Astrocyte (in vitro differentiated cells and primary cell): ENCODE measurements at regions not wholly inside any gene's neighbourhood (a gene's known extent, or its start where the extent isn't known, plus 50 kb on each side); places are given as distances from the start of the nearest gene placed in this dataset.

Source experiments
- DNase-seq: peaks from one replicate; pipeline ENCODE4 v3.0.0-alpha.2; 2010; ENCODE audit warnings: low read depth
- FAIRE-seq: peaks from 2 replicates; lab custom pipeline; 2011; peaks lifted over from hg19 to GRCh38; lab: Jason Lieb, UNC
- H2AFZ ChIP-seq: 2 replicates; pipeline ENCODE4 v1.6.0; 2012; ENCODE audit warnings: low read depth, low read length, inconsistent platforms
- H3K27ac ChIP-seq: 2 replicates; pipeline ENCODE4 v1.5.1; 2011; ENCODE audit warnings: low read depth, low read length, inconsistent platforms
- H3K27me3 ChIP-seq: 2 replicates; pipeline ENCODE4 v1.6.0; 2011; ENCODE audit warnings: low read length, inconsistent platforms; ENCODE audit not compliant: insufficient read depth
- H3K36me3 ChIP-seq: 2 replicates; pipeline ENCODE4 v1.5.1; 2011; ENCODE audit warnings: low read length, inconsistent platforms; ENCODE audit not compliant: insufficient read depth
- H3K4me1 ChIP-seq: 2 replicates; pipeline ENCODE4 v1.5.1; 2011; ENCODE audit warnings: low read length, inconsistent platforms; ENCODE audit not compliant: insufficient read depth
- H3K4me2 ChIP-seq: 2 replicates; pipeline ENCODE4 v1.6.0; 2012; ENCODE audit warnings: low read length, inconsistent platforms
- H3K4me3 ChIP-seq: 2 replicates; pipeline ENCODE4 v1.5.1; 2011; ENCODE audit warnings: low read depth, mild to moderate bottlenecking, low read length, inconsistent platforms; ENCODE audit not compliant: insufficient read depth
- H3K79me2 ChIP-seq: 2 replicates; pipeline ENCODE4 v1.6.0; 2012; ENCODE audit warnings: mild to moderate bottlenecking, low read length, inconsistent platforms; ENCODE audit not compliant: insufficient read depth
- H3K9ac ChIP-seq: 2 replicates; pipeline ENCODE4 v1.6.0; 2012; ENCODE audit warnings: mild to moderate bottlenecking, low read length, inconsistent platforms
- H3K9me3 ChIP-seq: 2 replicates; pipeline ENCODE4 v1.5.1; 2012; ENCODE audit warnings: low read depth, mild to moderate bottlenecking, low read length, inconsistent platforms; ENCODE audit not compliant: insufficient read depth
- H4K20me1 ChIP-seq: 2 replicates; pipeline ENCODE4 v1.6.0; 2012; ENCODE audit warnings: low read length, inconsistent platforms; ENCODE audit not compliant: insufficient read depth
- H3K27ac Mint-ChIP-seq: one replicate; pipeline ENCODE4 v1.8.0; 2021; ENCODE audit warnings: mild to moderate bottlenecking, mixed read lengths; ENCODE audit not compliant: unreplicated experiment
- H3K27me3 Mint-ChIP-seq: one replicate; pipeline ENCODE4 v1.8.0; 2021; ENCODE audit warnings: low read depth, mixed read lengths; ENCODE audit not compliant: unreplicated experiment
- H3K36me3 Mint-ChIP-seq: one replicate; pipeline ENCODE4 v1.8.0; 2021; ENCODE audit warnings: low read depth, mixed read lengths; ENCODE audit not compliant: unreplicated experiment
- H3K4me1 Mint-ChIP-seq: one replicate; pipeline ENCODE4 v1.8.0; 2021; ENCODE audit warnings: low read depth, mixed read lengths; ENCODE audit not compliant: unreplicated experiment
- H3K4me3 Mint-ChIP-seq: one replicate; pipeline ENCODE4 v1.8.0; 2021; ENCODE audit warnings: mild to moderate bottlenecking, moderate library complexity, mixed read lengths; ENCODE audit not compliant: unreplicated experiment
- H3K9me3 Mint-ChIP-seq: one replicate; pipeline ENCODE4 v1.8.0; 2021; ENCODE audit warnings: mild to moderate bottlenecking, mixed read lengths; ENCODE audit not compliant: unreplicated experiment
- CTCF ChIP-seq: IDR thresholded peaks from 2 replicates; pipeline ENCODE4 v1.5.1; 2011; ENCODE audit warnings: low read depth, mild to moderate bottlenecking, inconsistent platforms, low read length, moderate library complexity; ENCODE audit not compliant: insufficient read depth
- EZH2 ChIP-seq: IDR thresholded peaks from 2 replicates; pipeline ENCODE4 v1.6.1; 2012; ENCODE audit warnings: mild to moderate bottlenecking, low read length, inconsistent platforms; ENCODE audit not compliant: insufficient read depth

- Histone ChIP-seq H3K4me3 (no peak overlapping the region), H3K79me2 (no peaks in the 10 kb centered on the region), H3K36me3 (no peaks in the 10 kb centered on the region), H3K27me3 (no peaks in the 10 kb centered on the region), H3K4me2 (no peak overlapping the region), H3K9ac (no peak overlapping the region), H3K9me3 (no peaks in the 10 kb centered on the region), H2AFZ (no peak overlapping the region), H3K27ac (no peak overlapping the region), H4K20me1 (no peaks in the 10 kb centered on the region), H3K4me1 (peaks cover 3% of the 10 kb centered on the region)
- H3K36me3 Mint-ChIP-seq, result no peaks in the 10 kb centered on the region
- DNase-seq (no peak), FAIRE-seq (no peak)
- H3K4me1 Mint-ChIP-seq, result peaks cover 6% of the 10 kb centered on the region
- TF ChIP-seq CTCF, result no peak
- H3K4me3 Mint-ChIP-seq, result no peak overlapping the region
- H3K27me3 Mint-ChIP-seq, result no peaks in the 10 kb centered on the region
- no peak overlapping the region for H3K27ac Mint-ChIP-seq
- no peaks in the 10 kb centered on the region for H3K9me3 Mint-ChIP-seq
Observed at GRCh38 chr12:107435072-107435471, 250.5 kb upstream of the PWP1 start.

GRCh38 chr12:107435520-107435919 lies 250.1 kb upstream of the PWP1 start:
- Histone ChIP-seq H3K4me1 (peaks cover 3% of the 10 kb centered on the region), H3K9ac (no peak overlapping the region), H3K4me2 (no peak overlapping the region), H3K27ac (no peak overlapping the region), H3K4me3 (no peak overlapping the region), H3K79me2 (no peaks in the 10 kb centered on the region), H4K20me1 (no peaks in the 10 kb centered on the region), H2AFZ (no peak overlapping the region), H3K27me3 (no peaks in the 10 kb centered on the region), H3K9me3 (no peaks in the 10 kb centered on the region), H3K36me3 (no peaks in the 10 kb centered on the region)
- no peak overlapping the region for H3K27ac Mint-ChIP-seq
- H3K27me3 Mint-ChIP-seq, result peaks cover 2% of the 10 kb centered on the region
- peaks cover 6% of the 10 kb centered on the region for H3K4me1 Mint-ChIP-seq
- no peaks in the 10 kb centered on the region for H3K36me3 Mint-ChIP-seq
- H3K9me3 Mint-ChIP-seq, result no peaks in the 10 kb centered on the region
- FAIRE-seq (no peak), DNase-seq (no peak)
- TF ChIP-seq EZH2 (no peak), CTCF (no peak)
- H3K4me3 Mint-ChIP-seq, result no peak overlapping the region

- Mint-ChIP-seq H3K27ac (peak overlapping the region; percentile 93), H3K4me3 (no peak overlapping the region), H3K36me3 (no peaks in the 10 kb centered on the region), H3K9me3 (peaks cover 2% of the 10 kb centered on the region), H3K4me1 (peaks cover 6% of the 10 kb centered on the region), H3K27me3 (peaks cover 5% of the 10 kb centered on the region)
- DNase-seq (peak; percentile 84), FAIRE-seq (peak; percentile 5)
- H3K27me3 ChIP-seq, result no peaks in the 10 kb centered on the region
- no peak overlapping the region for H3K9ac ChIP-seq
- H2AFZ ChIP-seq, result no peak overlapping the region
- no peaks in the 10 kb centered on the region for H3K9me3 ChIP-seq
- no peaks in the 10 kb centered on the region for H4K20me1 ChIP-seq
- no peaks in the 10 kb centered on the region for H3K79me2 ChIP-seq
- no peak overlapping the region for H3K4me3 ChIP-seq
- no peaks in the 10 kb centered on the region for H3K36me3 ChIP-seq
- no peak overlapping the region for H3K4me2 ChIP-seq
- no peak overlapping the region for H3K27ac ChIP-seq
- TF ChIP-seq EZH2, result no peak
- no peak for TF ChIP-seq CTCF
- peaks cover 3% of the 10 kb centered on the region for H3K4me1 ChIP-seq
Observed at GRCh38 chr12:107436376-107436775, 249.2 kb upstream of the PWP1 start.
